Neutrophil (primary cell): ENCODE measurements at regions not wholly inside any gene's neighbourhood (a gene's known extent, or its start where the extent isn't known, plus 50 kb on each side); places are given as distances from the start of the nearest gene placed in this dataset.

Experiments used
- H3K27ac ChIP-seq: fragments of 200-600 bp; sonication (generic); 2 replicates; pipeline ENCODE4 v1.5.1; 2016; ENCODE audit warnings: mild to moderate bottlenecking, moderate library complexity
- H3K27me3 ChIP-seq: fragments of 200-600 bp; sonication (generic); 2 replicates; pipeline ENCODE4 v1.6.0; 2016; ENCODE audit warnings: mild to moderate bottlenecking
- H3K36me3 ChIP-seq: fragments of 200-600 bp; sonication (generic); 2 replicates; pipeline ENCODE4 v1.5.1; 2017
- H3K4me1 ChIP-seq, 2 experiments: fragments of 200-600 bp in 1 of 2; sonication (generic) in 1 of 2; 1 replicate in 1 of 2; 2 replicates in 1 of 2; pipeline versions ENCODE4 v1.5.1 to v1.6.1; 2013 to 2016; ENCODE audit warnings: low read depth in 1 of 2, low read length in 1 of 2, mild to moderate bottlenecking in 1 of 2, moderate library complexity in 1 of 2; ENCODE audit not compliant: control insufficient read depth in 1 of 2, insufficient read depth in 1 of 2
- H3K4me3 ChIP-seq, 2 experiments: fragments of 200-600 bp in 1 of 2; sonication (generic) in 1 of 2; 1 replicate in 1 of 2; 2 replicates in 1 of 2; pipeline ENCODE4 v1.5.1; 2013 to 2016; ENCODE audit warnings: low read depth in 1 of 2, low read length in 1 of 2, mild to moderate bottlenecking in 1 of 2, moderate library complexity in 1 of 2
- H3K9me3 ChIP-seq: fragments of 200-600 bp; sonication (generic); 2 replicates; pipeline ENCODE4 v1.5.1; 2016
- CTCF ChIP-seq: fragments of 200-600 bp; sonication (generic); IDR thresholded peaks from 2 replicates; pipeline ENCODE4 v1.5.1; 2016; ENCODE audit warnings: antibody characterized with exemption

GRCh38 chr12:27183342-27183741 lies 60.7 kb upstream of the STK38L start:
- Histone ChIP-seq H3K27ac (no peak overlapping the region), H3K36me3 (no peaks in the 10 kb centered on the region), H3K27me3 (no peaks in the 10 kb centered on the region), H3K4me3 (no peak overlapping the region), H3K4me1 (peaks cover 10% of the 10 kb centered on the region in 2 experiments), H3K9me3 (no peaks in the 10 kb centered on the region)
- no peak for TF ChIP-seq CTCF

GRCh38 chr12:27185234-27186021 lies 58.7 kb upstream of the STK38L start:
- Histone ChIP-seq H3K4me1 (peaks cover under 1% of the 10 kb centered on the region in 2 experiments), H3K27ac (no peak overlapping the region), H3K36me3 (no peaks in the 10 kb centered on the region), H3K9me3 (no peaks in the 10 kb centered on the region), H3K27me3 (no peaks in the 10 kb centered on the region), H3K4me3 (no peak overlapping the region)
- no peak for TF ChIP-seq CTCF

GRCh38 chr12:27186022-27186839 lies 57.9 kb upstream of the STK38L start:
- Histone ChIP-seq H3K27ac (no peak overlapping the region), H3K36me3 (no peaks in the 10 kb centered on the region), H3K4me1 (no peaks in the 10 kb centered on the region), H3K4me3 (no peak overlapping the region), H3K9me3 (no peaks in the 10 kb centered on the region), H3K27me3 (no peaks in the 10 kb centered on the region)
- TF ChIP-seq CTCF = no peak

GRCh38 chr12:27187697-27188096 lies 56.4 kb upstream of the STK38L start:
- no peaks in the 10 kb centered on the region for H3K27me3 ChIP-seq
- no peaks in the 10 kb centered on the region for H3K9me3 ChIP-seq
- no peak for TF ChIP-seq CTCF
- H3K4me3 ChIP-seq = no peak overlapping the region
- no peaks in the 10 kb centered on the region for H3K4me1 ChIP-seq
- no peaks in the 10 kb centered on the region for H3K36me3 ChIP-seq
- no peak overlapping the region for H3K27ac ChIP-seq

- no peaks in the 10 kb centered on the region for H3K9me3 ChIP-seq
- H3K4me3 ChIP-seq = no peak overlapping the region
- no peaks in the 10 kb centered on the region for H3K27me3 ChIP-seq
- no peaks in the 10 kb centered on the region for H3K36me3 ChIP-seq
- H3K27ac ChIP-seq = no peak overlapping the region
- no peaks in the 10 kb centered on the region for H3K4me1 ChIP-seq
- TF ChIP-seq CTCF = no peak
Measured at GRCh38 chr12:27190761-27191160, 53.3 kb upstream of the STK38L start.
